ENCODE measurements at regions not wholly inside any gene's neighbourhood (a gene's known extent, or its start where the extent isn't known, plus 50 kb on each side); places are given as distances from the start of the nearest gene placed in this dataset.
A peak's percentile ranks its signal among the peaks of the same experiment; 100 is the strongest.
"Not testable (repeated sequence)": the region's sequence is repeated elsewhere in the genome, so short reads cannot be mapped to it uniquely, and the experiment has no call there.

DNA sequence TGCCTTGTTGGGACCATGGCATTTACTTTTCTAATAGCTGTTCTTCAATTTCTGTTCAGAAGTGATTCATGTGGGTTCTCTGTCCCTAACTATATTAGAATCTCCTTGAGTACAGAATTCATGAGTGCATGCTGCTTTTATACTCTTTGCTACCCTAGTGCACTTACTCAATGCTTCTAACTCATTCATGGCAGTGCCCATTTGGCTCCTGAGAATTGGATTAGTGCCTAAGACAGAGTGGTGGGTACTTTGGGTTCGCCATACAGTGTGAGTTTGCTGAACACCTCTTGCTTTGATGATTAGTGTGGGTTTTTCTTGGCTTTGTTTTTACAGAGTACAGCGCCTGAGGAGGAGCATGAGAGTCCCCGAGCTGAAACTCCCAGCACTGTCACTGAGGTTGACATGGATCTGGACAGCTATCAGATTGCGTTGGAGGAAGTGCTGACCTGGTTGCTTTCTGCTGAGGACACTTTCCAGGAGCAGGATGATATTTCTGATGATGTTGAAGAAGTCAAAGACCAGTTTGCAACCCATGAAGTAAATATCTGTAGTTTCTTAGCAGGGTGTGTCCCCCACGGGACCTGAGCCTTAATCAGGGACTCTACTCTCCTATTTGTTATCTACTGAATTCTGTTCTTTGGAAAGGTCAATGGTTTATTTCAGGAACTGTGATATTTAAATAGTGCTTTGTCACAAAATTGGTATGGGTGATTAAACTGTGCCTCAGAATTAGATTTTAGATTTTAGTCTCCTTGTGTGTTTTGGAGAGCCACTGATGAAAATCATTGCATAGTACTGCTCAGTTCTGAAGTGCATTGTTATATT, 150.7 kb downstream of the UTRN start:
- no peak overlapping the region for H3K4me3 ChIP-seq (ENCODE audit: low read length)
- TF ChIP-seq CTCF (conservative IDR thresholded peaks at IDR 0.05; ENCODE audit: low read length): no peak
- no peak for DNase-seq (ENCODE audit: low read depth)

DNA sequence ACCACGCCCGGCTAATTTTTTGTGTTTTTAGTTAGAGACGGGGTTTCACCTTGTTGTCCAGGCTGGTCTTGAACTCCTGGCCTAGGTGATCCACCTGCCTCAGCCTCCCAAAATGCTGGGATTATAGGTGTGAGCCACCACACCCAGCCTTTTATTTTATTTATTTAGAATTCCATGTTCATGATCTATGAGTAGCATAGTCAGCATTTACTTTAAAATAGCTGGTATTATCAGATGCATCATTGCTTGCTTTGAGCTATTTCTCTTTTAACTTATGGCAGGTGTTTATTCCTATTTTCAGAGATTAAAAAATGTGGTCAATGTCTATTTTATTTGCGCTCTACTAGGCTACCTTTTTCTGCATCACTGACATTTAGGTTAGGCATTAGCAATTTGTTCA, 152.0 kb downstream of the UTRN start:
- no peak for TF ChIP-seq CTCF (conservative IDR thresholded peaks at IDR 0.05; ENCODE audit: low read length)
- no peak for DNase-seq (ENCODE audit: low read depth)
- no peak overlapping the region for H3K4me3 ChIP-seq (ENCODE audit: low read length)

- no peak for DNase-seq (ENCODE audit: low read depth)
- no peak for TF ChIP-seq CTCF (conservative IDR thresholded peaks at IDR 0.05; ENCODE audit: low read length)
- no peak overlapping the region for H3K4me3 ChIP-seq (ENCODE audit: low read length)
Measured at GRCh38 chr6:144438103-144438502, 153.0 kb downstream of the UTRN start.

DNA sequence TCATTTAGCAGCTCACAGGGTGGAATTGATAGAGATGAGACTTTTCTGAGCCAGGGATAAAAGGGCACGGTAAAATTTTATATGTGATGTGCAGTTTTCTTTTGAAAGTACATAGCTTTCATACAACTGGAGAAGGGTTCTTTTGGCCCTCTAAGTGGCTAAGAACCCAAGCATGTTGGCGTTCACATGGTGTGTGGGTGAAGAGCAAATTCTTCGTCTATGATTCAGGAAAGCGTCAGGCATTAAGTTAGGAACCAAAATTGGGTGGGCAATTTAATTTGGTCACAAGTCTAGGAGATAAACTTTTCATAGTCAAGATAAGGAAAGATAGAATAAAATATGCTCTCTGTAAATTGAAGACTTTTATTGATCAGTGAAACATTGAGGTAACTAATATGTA, 153.9 kb downstream of the UTRN start:
- DNase-seq (ENCODE audit: low read depth): no peak
- no peak overlapping the region for H3K4me3 ChIP-seq (ENCODE audit: low read length)
- TF ChIP-seq CTCF (conservative IDR thresholded peaks at IDR 0.05; ENCODE audit: low read length): no peak

GRCh38 chr6:144441801-144442200, 156.7 kb downstream of the UTRN start:
- H3K4me3 ChIP-seq (ENCODE audit: low read length); DNase-seq (ENCODE audit: low read depth): not testable (repeated sequence)

- TF ChIP-seq CTCF (conservative IDR thresholded peaks at IDR 0.05; ENCODE audit: low read length): no peak
- no peak overlapping the region for H3K4me3 ChIP-seq (ENCODE audit: low read length)
- DNase-seq (ENCODE audit: low read depth): no peak
Measured at GRCh38 chr6:144443157-144443556, 158.0 kb downstream of the UTRN start.

DNA sequence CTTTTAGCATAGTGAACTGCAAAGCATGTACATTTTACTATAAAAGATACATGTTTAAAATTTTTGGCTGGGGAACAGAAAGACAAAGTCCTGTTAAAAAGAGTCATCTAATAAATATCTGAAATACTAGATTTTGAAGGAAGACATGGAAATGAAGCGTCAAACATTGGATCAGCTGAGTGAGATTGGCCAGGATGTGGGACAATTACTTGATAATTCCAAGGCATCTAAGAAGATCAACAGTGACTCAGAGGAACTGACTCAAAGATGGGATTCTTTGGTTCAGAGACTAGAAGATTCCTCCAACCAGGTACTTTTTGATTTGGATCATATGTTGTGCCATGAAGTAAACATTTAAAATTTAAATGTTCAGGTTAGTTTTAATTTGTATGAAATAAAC, 162.3 kb downstream of the UTRN start:
- no peak overlapping the region for H3K4me3 ChIP-seq (ENCODE audit: low read length)
- no peak for TF ChIP-seq CTCF (conservative IDR thresholded peaks at IDR 0.05; ENCODE audit: low read length)
- peak; percentile 34 for DNase-seq (ENCODE audit: low read depth)

Measured in AG10803 (cell line).